Stimulated activated CD8-positive, alpha-beta memory T cell treated with anti-CD3 and anti-CD28 coated beads, Interleukin-12 subunit alpha, Interleukin-12 subunit beta, amount 100 ng/mL, for 1 hour (primary cell): ENCODE measurements at regions not wholly inside any gene's neighbourhood (a gene's known extent, or its start where the extent isn't known, plus 50 kb on each side); places are given as distances from the start of the nearest gene placed in this dataset.

ENCODE experiments used
- DNase-seq: peaks from one replicate; pipeline ENCODE4 v3.0.0-alpha.2; 2020; ENCODE audit warnings: low read depth

- DNase-seq, result no peak
These were observed 243.7 kb upstream of the SP8 start for GRCh38 chr7:21030237-21030871.

GRCh38 chr7:21041252-21041651, 254.6 kb upstream of the SP8 start:
- no peak for DNase-seq

- no peak for DNase-seq
These were observed 255.0 kb upstream of the SP8 start for GRCh38 chr7:21041666-21042065.

- DNase-seq, result no peak
These were observed 257.7 kb upstream of the SP8 start for GRCh38 chr7:21044384-21044783.

- no peak for DNase-seq
These were observed 258.4 kb upstream of the SP8 start for GRCh38 chr7:21044913-21045568.

GRCh38 chr7:21051865-21052264, 265.2 kb upstream of the SP8 start:
- no peak for DNase-seq

GRCh38 chr7:21054427-21055112, 267.9 kb upstream of the SP8 start:
- DNase-seq, result no peak

- DNase-seq, result no peak
These were observed 272.4 kb upstream of the SP8 start for GRCh38 chr7:21059069-21059468.

- DNase-seq, result no peak
These were observed 276.4 kb upstream of the SP8 start for GRCh38 chr7:21063106-21063505.

GRCh38 chr7:21064698-21065648, 278.3 kb upstream of the SP8 start:
- no peak for DNase-seq

GRCh38 chr7:21066221-21066620, 279.5 kb upstream of the SP8 start:
- no peak for DNase-seq

GRCh38 chr7:21067216-21067615, 280.5 kb upstream of the SP8 start:
- no peak for DNase-seq

GRCh38 chr7:21070571-21071090, 283.9 kb upstream of the SP8 start:
- DNase-seq, result no peak

GRCh38 chr7:21071561-21072501, 285.1 kb upstream of the SP8 start:
- no peak for DNase-seq

- no peak for DNase-seq
These were observed 289.4 kb upstream of the SP8 start for GRCh38 chr7:21076054-21076453.

- no peak for DNase-seq
These were observed 289.9 kb upstream of the SP8 start for GRCh38 chr7:21076574-21076973.

- DNase-seq, result no peak
These were observed 290.9 kb upstream of the SP8 start for GRCh38 chr7:21077602-21078001.

GRCh38 chr7:21084286-21084685, 297.6 kb upstream of the SP8 start:
- no peak for DNase-seq

- no peak for DNase-seq
These were observed 300.0 kb upstream of the SP8 start for GRCh38 chr7:21086688-21087087.

GRCh38 chr7:21089653-21090052, 303.0 kb upstream of the SP8 start:
- DNase-seq, result no peak
